Panc1 (cell line): ENCODE measurements at regions not wholly inside any gene's neighbourhood (a gene's known extent, or its start where the extent isn't known, plus 50 kb on each side); places are given as distances from the start of the nearest gene placed in this dataset.

Experiments
- ATAC-seq: fragments of 200-7000 bp; cut with Tn5 transposase; 2 replicates; pipeline ENCODE4 v1.9.1; 2020; ENCODE audit warnings: mild to moderate bottlenecking, moderate library complexity
- BruUV-seq: library from RNA; stranded (reverse); fragments of 400-500 nt; replicated peaks from 2 replicates; lab custom pipeline; 2021; lab: Mats Ljungman, UMichigan
- CTCF ChIA-PET: fragments of 300-600 bp; sonication (Branson Sonifier 250); formaldehyde crosslinking; loops from one replicate; lab custom pipeline; 2022; ENCODE audit warnings: antibody characterized with exemption; lab: Charles Lee
- POLR2A ChIA-PET: fragments of 300-600 bp; sonication (Branson Sonifier 250); formaldehyde crosslinking; loops from one replicate; lab custom pipeline; 2022; ENCODE audit warnings: antibody characterized with exemption; lab: Charles Lee
- DNase-seq: peaks from one replicate; pipeline ENCODE4 v3.0.0-alpha.2; 2010; ENCODE audit warnings: low read depth, low spot score
- H3K27ac ChIP-seq: 2 replicates; pipeline ENCODE4 v1.5.1; 2011; ENCODE audit warnings: mild to moderate bottlenecking, low read length, inconsistent platforms
- H3K27me3 ChIP-seq: fragments of 200-500 bp; sonication (Bioruptor generic); 2 replicates; pipeline ENCODE4 v1.6.0; 2014; ENCODE audit warnings: low read length, inconsistent platforms; ENCODE audit not compliant: control insufficient read depth, insufficient read depth
- H3K36me3 ChIP-seq: fragments of 200-500 bp; sonication (Bioruptor generic); 2 replicates; pipeline ENCODE4 v1.5.1; 2014; ENCODE audit warnings: inconsistent platforms, mild to moderate bottlenecking, low read length, moderate library complexity; ENCODE audit not compliant: control insufficient read depth, insufficient read depth
- H3K4me1 ChIP-seq: 2 replicates; pipeline ENCODE4 v1.5.1; 2011; ENCODE audit warnings: inconsistent platforms, mild to moderate bottlenecking, low read length, moderate library complexity; ENCODE audit not compliant: control insufficient read depth, insufficient read depth
- H3K4me3 ChIP-seq, 2 experiments: 2 replicates each; pipeline ENCODE4 v1.5.1; 2011 to 2012; ENCODE audit warnings: low read depth in 2 of 2, low read length in 2 of 2, mild to moderate bottlenecking in 2 of 2, inconsistent platforms in 1 of 2, moderate library complexity in 1 of 2
- H3K9me3 ChIP-seq: fragments of 200-500 bp; sonication (Bioruptor generic); 2 replicates; pipeline ENCODE4 v1.5.1; 2014; ENCODE audit warnings: low read depth, mild to moderate bottlenecking, inconsistent platforms, low read length, moderate library complexity; ENCODE audit not compliant: control insufficient read depth, insufficient read depth
- POLR2AphosphoS5 ChIP-seq: IDR thresholded peaks from 2 replicates; pipeline ENCODE4 v1.6.1; 2012; ENCODE audit warnings: mild to moderate bottlenecking, low read depth, low read length, moderate library complexity
- SIN3A ChIP-seq: IDR thresholded peaks from 2 replicates; pipeline ENCODE4 v1.6.1; 2012; ENCODE audit warnings: low read depth, mild to moderate bottlenecking, low read length, moderate library complexity, borderline replicate concordance; ENCODE audit not compliant: insufficient read depth
- TCF7L2 ChIP-seq: IDR thresholded peaks from 2 replicates; pipeline ENCODE4 v1.6.1; 2011; ENCODE audit warnings: mild to moderate bottlenecking, low read depth, low read length, inconsistent platforms
- in situ Hi-C: cut with HindIII; loops from 2 replicates; pipeline ENCODE4 v1.10.0; 2016; ENCODE audit warnings: low sequenced_read_pairs, low pct_unique_long_range_greater_than_20kb
- intact Hi-C: fragments of 100-400 bp; cut with micrococcal nuclease; formaldehyde crosslinking; loops from one replicate; pipeline ENCODE4 v1.10.0; 2022; ENCODE audit not compliant: unreplicated experiment
- TF ChIP-seq, protein P1 (sequence below): fragments of 450-650 bp; IDR thresholded peaks from 2 replicates; pipeline ENCODE4 v1.5.1; 2017; ENCODE audit warnings: mild to moderate bottlenecking
- TF ChIP-seq, protein P2 (sequence below), 2 experiments: IDR thresholded peaks; 2 replicates each; pipeline ENCODE4 v1.6.1; 2011 to 2012; ENCODE audit warnings: low read depth in 2 of 2, control low read depth in 1 of 2, low read length in 1 of 2, mild to moderate bottlenecking in 1 of 2, moderate library complexity in 1 of 2; ENCODE audit not compliant: insufficient read depth in 1 of 2

DNA sequence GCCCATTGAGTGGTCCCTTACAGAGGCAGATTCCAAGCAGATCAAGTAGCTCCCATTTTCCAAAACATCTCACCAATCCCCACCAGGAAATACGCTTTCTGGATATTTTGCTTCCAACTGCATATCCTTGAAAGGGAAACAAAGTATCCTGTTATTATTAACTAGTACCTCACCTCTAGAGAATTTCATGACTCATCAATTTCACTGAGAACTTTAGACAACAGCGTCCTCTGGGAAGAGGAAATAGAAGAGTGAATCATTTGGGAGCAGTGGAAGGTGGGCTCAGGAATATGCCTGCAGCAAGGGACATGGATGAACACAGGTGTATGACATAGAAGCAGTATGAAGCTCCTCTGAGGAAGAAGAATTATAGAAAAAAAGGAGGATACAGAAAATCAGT is 186.7 kb downstream of the MARCHF11 start:
- H3K36me3 ChIP-seq, result no peaks in the 10 kb centered on the region
- intact Hi-C loops (no loop called here), in situ Hi-C loops (no loop called here)
- H3K9me3 ChIP-seq, result peaks cover 16% of the 10 kb centered on the region; the same call in 1 of the 2 replicates
- ChIA-PET POLR2A (no interaction called here), CTCF (no interaction called here)
- no peak overlapping the region for H3K4me3 ChIP-seq
- H3K27me3 ChIP-seq, result no peaks in the 10 kb centered on the region
- no TSS peak for BruUV-seq
- ATAC-seq, result no peak
- TF ChIP-seq SIN3A (no peak), POLR2AphosphoS5 (no peak), TCF7L2 (no peak)
- TF ChIP-seq, protein P1, sequence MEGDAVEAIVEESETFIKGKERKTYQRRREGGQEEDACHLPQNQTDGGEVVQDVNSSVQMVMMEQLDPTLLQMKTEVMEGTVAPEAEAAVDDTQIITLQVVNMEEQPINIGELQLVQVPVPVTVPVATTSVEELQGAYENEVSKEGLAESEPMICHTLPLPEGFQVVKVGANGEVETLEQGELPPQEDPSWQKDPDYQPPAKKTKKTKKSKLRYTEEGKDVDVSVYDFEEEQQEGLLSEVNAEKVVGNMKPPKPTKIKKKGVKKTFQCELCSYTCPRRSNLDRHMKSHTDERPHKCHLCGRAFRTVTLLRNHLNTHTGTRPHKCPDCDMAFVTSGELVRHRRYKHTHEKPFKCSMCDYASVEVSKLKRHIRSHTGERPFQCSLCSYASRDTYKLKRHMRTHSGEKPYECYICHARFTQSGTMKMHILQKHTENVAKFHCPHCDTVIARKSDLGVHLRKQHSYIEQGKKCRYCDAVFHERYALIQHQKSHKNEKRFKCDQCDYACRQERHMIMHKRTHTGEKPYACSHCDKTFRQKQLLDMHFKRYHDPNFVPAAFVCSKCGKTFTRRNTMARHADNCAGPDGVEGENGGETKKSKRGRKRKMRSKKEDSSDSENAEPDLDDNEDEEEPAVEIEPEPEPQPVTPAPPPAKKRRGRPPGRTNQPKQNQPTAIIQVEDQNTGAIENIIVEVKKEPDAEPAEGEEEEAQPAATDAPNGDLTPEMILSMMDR, result no peak
- TF ChIP-seq, protein P2, sequence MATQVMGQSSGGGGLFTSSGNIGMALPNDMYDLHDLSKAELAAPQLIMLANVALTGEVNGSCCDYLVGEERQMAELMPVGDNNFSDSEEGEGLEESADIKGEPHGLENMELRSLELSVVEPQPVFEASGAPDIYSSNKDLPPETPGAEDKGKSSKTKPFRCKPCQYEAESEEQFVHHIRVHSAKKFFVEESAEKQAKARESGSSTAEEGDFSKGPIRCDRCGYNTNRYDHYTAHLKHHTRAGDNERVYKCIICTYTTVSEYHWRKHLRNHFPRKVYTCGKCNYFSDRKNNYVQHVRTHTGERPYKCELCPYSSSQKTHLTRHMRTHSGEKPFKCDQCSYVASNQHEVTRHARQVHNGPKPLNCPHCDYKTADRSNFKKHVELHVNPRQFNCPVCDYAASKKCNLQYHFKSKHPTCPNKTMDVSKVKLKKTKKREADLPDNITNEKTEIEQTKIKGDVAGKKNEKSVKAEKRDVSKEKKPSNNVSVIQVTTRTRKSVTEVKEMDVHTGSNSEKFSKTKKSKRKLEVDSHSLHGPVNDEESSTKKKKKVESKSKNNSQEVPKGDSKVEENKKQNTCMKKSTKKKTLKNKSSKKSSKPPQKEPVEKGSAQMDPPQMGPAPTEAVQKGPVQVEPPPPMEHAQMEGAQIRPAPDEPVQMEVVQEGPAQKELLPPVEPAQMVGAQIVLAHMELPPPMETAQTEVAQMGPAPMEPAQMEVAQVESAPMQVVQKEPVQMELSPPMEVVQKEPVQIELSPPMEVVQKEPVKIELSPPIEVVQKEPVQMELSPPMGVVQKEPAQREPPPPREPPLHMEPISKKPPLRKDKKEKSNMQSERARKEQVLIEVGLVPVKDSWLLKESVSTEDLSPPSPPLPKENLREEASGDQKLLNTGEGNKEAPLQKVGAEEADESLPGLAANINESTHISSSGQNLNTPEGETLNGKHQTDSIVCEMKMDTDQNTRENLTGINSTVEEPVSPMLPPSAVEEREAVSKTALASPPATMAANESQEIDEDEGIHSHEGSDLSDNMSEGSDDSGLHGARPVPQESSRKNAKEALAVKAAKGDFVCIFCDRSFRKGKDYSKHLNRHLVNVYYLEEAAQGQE (IDR thresholded peaks at IDR 0.05; ENCODE audit: insufficient read depth in 1 of 2, low read depth in 2 of 2, low read length in 1 of 2), result no peak
- DNase-seq, result no peak
- no peaks in the 10 kb centered on the region for H3K4me1 ChIP-seq
- H3K27ac ChIP-seq, result no peak overlapping the region

DNA sequence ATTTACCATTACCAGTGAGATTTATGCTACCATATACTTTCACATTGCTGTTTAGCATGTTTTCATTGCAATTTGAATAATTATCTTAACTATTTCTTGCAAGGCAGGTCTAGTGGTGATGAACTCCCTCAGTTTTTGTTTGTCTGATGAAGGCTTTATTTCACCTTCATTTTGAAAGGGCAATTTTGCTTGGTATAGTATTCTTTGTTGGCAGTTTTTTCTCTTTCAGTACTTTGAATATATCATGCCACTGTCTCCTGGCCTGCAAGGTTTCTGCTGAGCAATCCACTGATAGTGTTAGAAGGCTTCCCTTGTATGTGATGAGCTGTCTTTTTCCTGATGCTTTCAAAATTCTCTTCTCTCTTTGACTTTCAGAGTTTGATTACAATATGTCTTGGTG is 188.0 kb downstream of the MARCHF11 start:
- Histone ChIP-seq H3K9me3 (peaks cover 16% of the 10 kb centered on the region; the same call in 1 of the 2 replicates), H3K27me3 (no peaks in the 10 kb centered on the region), H3K4me3 (no peak overlapping the region), H3K36me3 (no peaks in the 10 kb centered on the region), H3K27ac (no peak overlapping the region), H3K4me1 (no peaks in the 10 kb centered on the region)
- POLR2A ChIA-PET, result no interaction called here
- in situ Hi-C loops, result no loop called here
- CTCF ChIA-PET, result no interaction called here
- no peak for TF ChIP-seq POLR2AphosphoS5
- no peak for TF ChIP-seq TCF7L2
- TF ChIP-seq, protein P2 (IDR thresholded peaks at IDR 0.05; ENCODE audit: insufficient read depth in 1 of 2, low read depth in 2 of 2, low read length in 1 of 2), result no peak
- no peak for TF ChIP-seq SIN3A
- TF ChIP-seq, protein P1, result no peak
- ATAC-seq (no peak), DNase-seq (no peak)
- intact Hi-C loops, result no loop called here
- no TSS peak for BruUV-seq
